ENCODE measurements at regions not wholly inside any gene's neighbourhood (a gene's known extent, or its start where the extent isn't known, plus 50 kb on each side); places are given as distances from the start of the nearest gene placed in this dataset.

- H3K27ac Mint-ChIP-seq, result no peak overlapping the region
- H3K4me3 Mint-ChIP-seq, result no peak overlapping the region
- no peaks in the 10 kb centered on the region for H3K4me1 ChIP-seq (ENCODE audit: control insufficient read depth in 1 of 2, extremely low read depth in 1 of 2, insufficient read depth in 2 of 2, low read length in 2 of 2)
- POLR2A ChIA-PET, result no interaction called here
- H3K4me3 ChIP-seq (ENCODE audit: control insufficient read depth in 1 of 2, extremely low read depth in 1 of 2, low read length in 1 of 2), result no peak overlapping the region
- no peak overlapping the region for H3K27ac ChIP-seq (ENCODE audit: low read length)
- ATAC-seq (replicated peaks in 1 of 4), result no peak
- no peaks in the 10 kb centered on the region for H3K36me3 Mint-ChIP-seq
- peaks cover 0 to 3% of the 10 kb centered on the region in 2 experiments for H3K27me3 ChIP-seq (replicated peaks in 1 of 2; ENCODE audit: control insufficient read depth in 2 of 2, extremely low read depth in 1 of 2, insufficient read depth in 2 of 2, low read length in 1 of 2)
- no peaks in the 10 kb centered on the region for H3K9me3 ChIP-seq
- no peaks in the 10 kb centered on the region for H3K36me3 ChIP-seq (ENCODE audit: control insufficient read depth in 2 of 2, extremely low read depth in 1 of 2, insufficient read depth in 1 of 2, low read length in 1 of 2)
- no CpG with 5 or more reads among the region's 4 CpGs for WGBS (ENCODE audit: insufficient coverage)
- no peak for DNase-seq
- peaks cover 2 to 10% of the 10 kb centered on the region in 2 donors for H3K27me3 Mint-ChIP-seq
- CTCF ChIA-PET, result no interaction called here
- no peaks in the 10 kb centered on the region for H3K9me3 Mint-ChIP-seq
- H3K4me1 Mint-ChIP-seq, result no peaks in the 10 kb centered on the region
These were observed 303.0 kb downstream of the PSAT1 start for GRCh38 chr9:78599926-78600325.

- DNase-seq, result peak in 2 of 35 experiments; percentile 3 to 4
These were observed 305.1 kb downstream of the PSAT1 start for GRCh38 chr9:78601957-78602565.

GRCh38 chr9:78605041-78606000 is 308.4 kb downstream of the PSAT1 start:
- H3K27me3 Mint-ChIP-seq, result no peaks in the 10 kb centered on the region
- no peak overlapping the region for H3K4me3 Mint-ChIP-seq
- Histone ChIP-seq H3K4me1 (ENCODE audit: control insufficient read depth in 1 of 2, extremely low read depth in 1 of 2, insufficient read depth in 2 of 2, low read length in 2 of 2) (no peaks in the 10 kb centered on the region), H3K36me3 (ENCODE audit: control insufficient read depth in 2 of 2, extremely low read depth in 1 of 2, insufficient read depth in 1 of 2, low read length in 1 of 2) (no peaks in the 10 kb centered on the region), H3K9me3 (no peaks in the 10 kb centered on the region), H3K27ac (ENCODE audit: low read length) (no peak overlapping the region), H3K4me3 (ENCODE audit: control insufficient read depth in 1 of 2, extremely low read depth in 1 of 2, low read length in 1 of 2) (no peak overlapping the region), H3K27me3 (replicated peaks in 1 of 2; ENCODE audit: control insufficient read depth in 2 of 2, extremely low read depth in 1 of 2, insufficient read depth in 2 of 2, low read length in 1 of 2) (peaks cover 0 to 3% of the 10 kb centered on the region in 2 experiments)
- DNase-seq (no peak), ATAC-seq (replicated peaks in 1 of 4) (no peak)
- H3K27ac Mint-ChIP-seq, result no peak overlapping the region
- POLR2A ChIA-PET, result no interaction called here
- no peaks in the 10 kb centered on the region for H3K4me1 Mint-ChIP-seq
- WGBS (ENCODE audit: insufficient coverage), result 85% methylated on average over 14 of the region's 16 CpGs
- H3K36me3 Mint-ChIP-seq, result no peaks in the 10 kb centered on the region
- H3K9me3 Mint-ChIP-seq, result no peaks in the 10 kb centered on the region
- CTCF ChIA-PET, result no interaction called here

More at GRCh38 chr9:78601957-78602565, 305.1 kb downstream of the PSAT1 start:
- no peak overlapping the region for H3K27ac Mint-ChIP-seq
- no peaks in the 10 kb centered on the region for H3K36me3 ChIP-seq (ENCODE audit: control insufficient read depth in 2 of 2, extremely low read depth in 1 of 2, insufficient read depth in 1 of 2, low read length in 1 of 2)
- no peak for ATAC-seq (replicated peaks in 1 of 4)
- no peaks in the 10 kb centered on the region for H3K9me3 Mint-ChIP-seq
- H3K27me3 ChIP-seq (replicated peaks in 1 of 2; ENCODE audit: control insufficient read depth in 2 of 2, extremely low read depth in 1 of 2, insufficient read depth in 2 of 2, low read length in 1 of 2), result peaks cover 0 to 3% of the 10 kb centered on the region in 2 experiments
- no peak overlapping the region for H3K4me3 ChIP-seq (ENCODE audit: control insufficient read depth in 1 of 2, extremely low read depth in 1 of 2, low read length in 1 of 2)
- ChIA-PET POLR2A (no interaction called here), CTCF (no interaction called here)
- H3K4me1 Mint-ChIP-seq, result no peaks in the 10 kb centered on the region
- H3K27me3 Mint-ChIP-seq, result peaks cover 2 to 9% of the 10 kb centered on the region in 2 donors
- H3K4me3 Mint-ChIP-seq, result no peak overlapping the region
- no peaks in the 10 kb centered on the region for H3K36me3 Mint-ChIP-seq
- no peaks in the 10 kb centered on the region for H3K9me3 ChIP-seq
- 47% methylated on average over 3 of the region's 7 CpGs for WGBS (ENCODE audit: insufficient coverage)
- no peak overlapping the region for H3K27ac ChIP-seq (ENCODE audit: low read length)
- H3K4me1 ChIP-seq (ENCODE audit: control insufficient read depth in 1 of 2, extremely low read depth in 1 of 2, insufficient read depth in 2 of 2, low read length in 2 of 2), result no peaks in the 10 kb centered on the region

GRCh38 chr9:78606001-78606379 is 309.1 kb downstream of the PSAT1 start:
- ChIA-PET POLR2A (no interaction called here), CTCF (no interaction called here)
- H3K36me3 Mint-ChIP-seq, result no peaks in the 10 kb centered on the region
- Histone ChIP-seq H3K4me1 (ENCODE audit: control insufficient read depth in 1 of 2, extremely low read depth in 1 of 2, insufficient read depth in 2 of 2, low read length in 2 of 2) (no peaks in the 10 kb centered on the region), H3K4me3 (ENCODE audit: control insufficient read depth in 1 of 2, extremely low read depth in 1 of 2, low read length in 1 of 2) (no peak overlapping the region), H3K9me3 (no peaks in the 10 kb centered on the region), H3K27me3 (replicated peaks in 1 of 2; ENCODE audit: control insufficient read depth in 2 of 2, extremely low read depth in 1 of 2, insufficient read depth in 2 of 2, low read length in 1 of 2) (peaks cover 0 to 3% of the 10 kb centered on the region in 2 experiments), H3K27ac (ENCODE audit: low read length) (no peak overlapping the region), H3K36me3 (ENCODE audit: control insufficient read depth in 2 of 2, extremely low read depth in 1 of 2, insufficient read depth in 1 of 2, low read length in 1 of 2) (no peaks in the 10 kb centered on the region)
- no peaks in the 10 kb centered on the region for H3K27me3 Mint-ChIP-seq
- no peak for DNase-seq
- no peak overlapping the region for H3K4me3 Mint-ChIP-seq
- H3K27ac Mint-ChIP-seq, result no peak overlapping the region
- no peak for ATAC-seq (replicated peaks in 1 of 4)
- no peaks in the 10 kb centered on the region for H3K9me3 Mint-ChIP-seq
- no peaks in the 10 kb centered on the region for H3K4me1 Mint-ChIP-seq
- WGBS (ENCODE audit: insufficient coverage), result 69% methylated on average over 3 of the region's 5 CpGs

- POLR2A ChIA-PET, result no interaction called here
- ATAC-seq (replicated peaks in 1 of 4) (no peak), DNase-seq (no peak)
- Histone ChIP-seq H3K27ac (ENCODE audit: low read length) (no peak overlapping the region), H3K27me3 (replicated peaks in 1 of 2; ENCODE audit: control insufficient read depth in 2 of 2, extremely low read depth in 1 of 2, insufficient read depth in 2 of 2, low read length in 1 of 2) (no peaks in the 10 kb centered on the region), H3K4me1 (ENCODE audit: control insufficient read depth in 1 of 2, extremely low read depth in 1 of 2, insufficient read depth in 2 of 2, low read length in 2 of 2) (no peaks in the 10 kb centered on the region), H3K4me3 (ENCODE audit: control insufficient read depth in 1 of 2, extremely low read depth in 1 of 2, low read length in 1 of 2) (no peak overlapping the region), H3K36me3 (ENCODE audit: control insufficient read depth in 2 of 2, extremely low read depth in 1 of 2, insufficient read depth in 1 of 2, low read length in 1 of 2) (no peaks in the 10 kb centered on the region), H3K9me3 (no peaks in the 10 kb centered on the region)
- no peaks in the 10 kb centered on the region for H3K27me3 Mint-ChIP-seq
- CTCF ChIA-PET, result no interaction called here
- no peak overlapping the region for H3K4me3 Mint-ChIP-seq
- H3K4me1 Mint-ChIP-seq, result no peaks in the 10 kb centered on the region
- H3K27ac Mint-ChIP-seq, result no peak overlapping the region
- H3K36me3 Mint-ChIP-seq, result no peaks in the 10 kb centered on the region
- H3K9me3 Mint-ChIP-seq, result no peaks in the 10 kb centered on the region
- WGBS (ENCODE audit: insufficient coverage), result 89% methylated on average over 3 of the region's 5 CpGs
These were observed 310.9 kb downstream of the PSAT1 start for GRCh38 chr9:78607853-78608252.

GRCh38 chr9:78609450-78609849 is 312.5 kb downstream of the PSAT1 start:
- Histone ChIP-seq H3K4me1 (ENCODE audit: control insufficient read depth in 1 of 2, extremely low read depth in 1 of 2, insufficient read depth in 2 of 2, low read length in 2 of 2) (no peaks in the 10 kb centered on the region), H3K27ac (ENCODE audit: low read length) (no peak overlapping the region), H3K36me3 (ENCODE audit: control insufficient read depth in 2 of 2, extremely low read depth in 1 of 2, insufficient read depth in 1 of 2, low read length in 1 of 2) (no peaks in the 10 kb centered on the region), H3K4me3 (ENCODE audit: control insufficient read depth in 1 of 2, extremely low read depth in 1 of 2, low read length in 1 of 2) (no peak overlapping the region), H3K9me3 (no peaks in the 10 kb centered on the region), H3K27me3 (replicated peaks in 1 of 2; ENCODE audit: control insufficient read depth in 2 of 2, extremely low read depth in 1 of 2, insufficient read depth in 2 of 2, low read length in 1 of 2) (no peaks in the 10 kb centered on the region)
- ATAC-seq (replicated peaks in 1 of 4), result no peak
- H3K36me3 Mint-ChIP-seq, result no peaks in the 10 kb centered on the region
- CTCF ChIA-PET, result no interaction called here
- no peak for DNase-seq
- WGBS (ENCODE audit: insufficient coverage), result 65% methylated on average over 3 of the region's 8 CpGs
- H3K9me3 Mint-ChIP-seq, result no peaks in the 10 kb centered on the region
- no peak overlapping the region for H3K27ac Mint-ChIP-seq
- H3K4me3 Mint-ChIP-seq, result no peak overlapping the region
- POLR2A ChIA-PET, result no interaction called here
- H3K4me1 Mint-ChIP-seq, result no peaks in the 10 kb centered on the region
- H3K27me3 Mint-ChIP-seq, result no peaks in the 10 kb centered on the region

Data from T-cell (primary cell).